ENCODE measurements at regions not wholly inside any gene's neighbourhood (a gene's known extent, or its start where the extent isn't known, plus 50 kb on each side); places are given as distances from the start of the nearest gene placed in this dataset.
"Not testable (repeated sequence)": the region's sequence is repeated elsewhere in the genome, so short reads cannot be mapped to it uniquely, and the experiment has no call there.

- no peaks in the 10 kb centered on the region for H3K4me1 ChIP-seq (ENCODE audit: control insufficient read depth in 1 of 2, insufficient read depth in 2 of 2, low read length in 2 of 2)
- no peak overlapping the region for H2BK120ac ChIP-seq (ENCODE audit: insufficient read depth, low read length, poor library complexity)
- no peaks in the 10 kb centered on the region for H3K9me3 ChIP-seq (ENCODE audit: insufficient read depth, low read depth, low read length)
- H3K27ac ChIP-seq (ENCODE audit: low read depth, low read length) = no peak overlapping the region
- no peak overlapping the region for H2BK12ac ChIP-seq (ENCODE audit: low read length)
- H3K4ac ChIP-seq (ENCODE audit: low read depth, low read length) = no peak overlapping the region
- no peak overlapping the region for H3K23ac ChIP-seq (ENCODE audit: low read length)
- no peak overlapping the region for H2AFZ ChIP-seq (ENCODE audit: insufficient read depth, low read length, poor library complexity)
- H3K27me3 ChIP-seq (ENCODE audit: insufficient read depth, low read length) = no peaks in the 10 kb centered on the region
- no peak overlapping the region for H3K4me2 ChIP-seq (ENCODE audit: low read length)
- no peak overlapping the region for H2AK5ac ChIP-seq (ENCODE audit: low read length)
- H2BK5ac ChIP-seq (ENCODE audit: low read depth, low read length, poor library complexity) = no peak overlapping the region
- H4K12ac ChIP-seq (ENCODE audit: low read depth, low read length) = no peak overlapping the region
- no peak overlapping the region for H3K9ac ChIP-seq (ENCODE audit: low read length)
- H3K14ac ChIP-seq (ENCODE audit: low read length) = no peak overlapping the region
- DNase-seq = no peak
- H3K36me3 ChIP-seq (ENCODE audit: control insufficient read depth in 1 of 2, insufficient read depth in 2 of 2, low read length in 2 of 2) = no peaks in the 10 kb centered on the region
- no peak overlapping the region for H4K91ac ChIP-seq (ENCODE audit: low read depth, low read length)
- no peaks in the 10 kb centered on the region for H3K79me1 ChIP-seq (ENCODE audit: low read length)
- no CpG with 5 or more reads among the region's 3 CpGs for WGBS (ENCODE audit: extremely low coverage, insufficient coverage, insufficient read length)
- H3K79me2 ChIP-seq (ENCODE audit: control insufficient read depth, insufficient read depth, low read length, poor library complexity) = no peaks in the 10 kb centered on the region
- H3K18ac ChIP-seq (ENCODE audit: low read length) = no peak overlapping the region
- no peak overlapping the region for H4K8ac ChIP-seq (ENCODE audit: low read depth, low read length)
- H3K4me3 ChIP-seq (ENCODE audit: low read depth, low read length) = no peak overlapping the region
These were observed 144.2 kb downstream of the PABPC4L start for GRCh38 chr4:134057356-134057755.

GRCh38 chr4:134046221-134046620, 155.4 kb downstream of the PABPC4L start:
- not testable (repeated sequence) for H3K36me3 ChIP-seq (ENCODE audit: control insufficient read depth in 1 of 2, insufficient read depth in 2 of 2, low read length in 2 of 2); H3K4me1 ChIP-seq (ENCODE audit: control insufficient read depth in 1 of 2, insufficient read depth in 2 of 2, low read length in 2 of 2); H3K27me3 ChIP-seq (ENCODE audit: insufficient read depth, low read length); H3K79me2 ChIP-seq (ENCODE audit: control insufficient read depth, insufficient read depth, low read length, poor library complexity); H4K8ac ChIP-seq (ENCODE audit: low read depth, low read length); H2BK5ac ChIP-seq (ENCODE audit: low read depth, low read length, poor library complexity); H3K4ac ChIP-seq (ENCODE audit: low read depth, low read length); H2BK12ac ChIP-seq (ENCODE audit: low read length); H4K12ac ChIP-seq (ENCODE audit: low read depth, low read length); H4K91ac ChIP-seq (ENCODE audit: low read depth, low read length); H3K18ac ChIP-seq (ENCODE audit: low read length); H3K4me3 ChIP-seq (ENCODE audit: low read depth, low read length); H2BK120ac ChIP-seq (ENCODE audit: insufficient read depth, low read length, poor library complexity); H2AFZ ChIP-seq (ENCODE audit: insufficient read depth, low read length, poor library complexity); H3K14ac ChIP-seq (ENCODE audit: low read length); H3K9me3 ChIP-seq (ENCODE audit: insufficient read depth, low read depth, low read length); H3K23ac ChIP-seq (ENCODE audit: low read length); H3K79me1 ChIP-seq (ENCODE audit: low read length); H3K27ac ChIP-seq (ENCODE audit: low read depth, low read length); H3K4me2 ChIP-seq (ENCODE audit: low read length); H2AK5ac ChIP-seq (ENCODE audit: low read length); H3K9ac ChIP-seq (ENCODE audit: low read length)
- DNase-seq = peak; percentile 82 to 83
- WGBS (ENCODE audit: extremely low coverage, insufficient coverage, insufficient read length) = no CpG with 5 or more reads among the region's 6 CpGs

- Histone ChIP-seq H3K14ac (ENCODE audit: low read length) (no peak overlapping the region), H3K27ac (ENCODE audit: low read depth, low read length) (no peak overlapping the region), H3K27me3 (ENCODE audit: insufficient read depth, low read length) (no peaks in the 10 kb centered on the region), H3K4me2 (ENCODE audit: low read length) (no peak overlapping the region), H3K4me3 (ENCODE audit: low read depth, low read length) (no peak overlapping the region), H2BK120ac (ENCODE audit: insufficient read depth, low read length, poor library complexity) (no peak overlapping the region), H4K12ac (ENCODE audit: low read depth, low read length) (no peak overlapping the region), H3K79me1 (ENCODE audit: low read length) (no peaks in the 10 kb centered on the region), H2AFZ (ENCODE audit: insufficient read depth, low read length, poor library complexity) (no peak overlapping the region), H3K4ac (ENCODE audit: low read depth, low read length) (no peak overlapping the region), H2BK5ac (ENCODE audit: low read depth, low read length, poor library complexity) (no peak overlapping the region), H2AK5ac (ENCODE audit: low read length) (no peak overlapping the region), H3K4me1 (ENCODE audit: control insufficient read depth in 1 of 2, insufficient read depth in 2 of 2, low read length in 2 of 2) (no peaks in the 10 kb centered on the region), H3K9me3 (ENCODE audit: insufficient read depth, low read depth, low read length) (no peaks in the 10 kb centered on the region), H3K18ac (ENCODE audit: low read length) (no peak overlapping the region), H3K36me3 (ENCODE audit: control insufficient read depth in 1 of 2, insufficient read depth in 2 of 2, low read length in 2 of 2) (no peaks in the 10 kb centered on the region), H2BK12ac (ENCODE audit: low read length) (no peak overlapping the region), H4K8ac (ENCODE audit: low read depth, low read length) (no peak overlapping the region), H4K91ac (ENCODE audit: low read depth, low read length) (no peak overlapping the region), H3K79me2 (ENCODE audit: control insufficient read depth, insufficient read depth, low read length, poor library complexity) (no peaks in the 10 kb centered on the region), H3K23ac (ENCODE audit: low read length) (no peak overlapping the region), H3K9ac (ENCODE audit: low read length) (no peak overlapping the region)
- peak; percentile 59 to 85 for DNase-seq
- WGBS (ENCODE audit: extremely low coverage, insufficient coverage, insufficient read length) = no CpG with 5 or more reads among the region's 3 CpGs
These were observed 156.2 kb downstream of the PABPC4L start for GRCh38 chr4:134045411-134045810.

DNA sequence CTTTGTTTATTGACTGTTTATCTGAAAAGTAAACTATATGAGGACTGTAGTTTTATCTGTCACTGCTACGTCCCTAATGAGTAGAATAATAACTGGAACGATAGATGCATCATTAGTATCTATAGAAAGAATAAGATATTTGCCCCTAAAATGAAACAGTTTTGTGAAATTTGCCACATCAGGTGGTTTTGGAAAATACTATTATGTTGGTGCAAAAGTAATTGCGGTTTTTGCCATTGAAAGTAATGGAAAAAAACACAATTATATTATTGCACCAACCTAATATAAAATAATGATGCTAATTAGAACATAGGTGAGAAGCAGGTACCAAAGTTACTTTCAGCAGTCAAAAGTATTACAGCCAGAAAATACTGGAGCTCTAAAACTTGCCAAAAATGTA, 158.3 kb downstream of the PABPC4L start:
- WGBS (ENCODE audit: extremely low coverage, insufficient coverage, insufficient read length) = no CpG with 5 or more reads among the region's 3 CpGs
- H4K8ac ChIP-seq (ENCODE audit: low read depth, low read length) = no peak overlapping the region
- no peaks in the 10 kb centered on the region for H3K36me3 ChIP-seq (ENCODE audit: control insufficient read depth in 1 of 2, insufficient read depth in 2 of 2, low read length in 2 of 2)
- H2AK5ac ChIP-seq (ENCODE audit: low read length) = no peak overlapping the region
- H4K91ac ChIP-seq (ENCODE audit: low read depth, low read length) = no peak overlapping the region
- no peak overlapping the region for H3K4me3 ChIP-seq (ENCODE audit: low read depth, low read length)
- no peak overlapping the region for H3K23ac ChIP-seq (ENCODE audit: low read length)
- no peak for DNase-seq
- no peak overlapping the region for H2BK120ac ChIP-seq (ENCODE audit: insufficient read depth, low read length, poor library complexity)
- H3K79me1 ChIP-seq (ENCODE audit: low read length) = no peaks in the 10 kb centered on the region
- H3K4ac ChIP-seq (ENCODE audit: low read depth, low read length) = no peak overlapping the region
- H3K14ac ChIP-seq (ENCODE audit: low read length) = no peak overlapping the region
- no peak overlapping the region for H2BK5ac ChIP-seq (ENCODE audit: low read depth, low read length, poor library complexity)
- no peak overlapping the region for H2BK12ac ChIP-seq (ENCODE audit: low read length)
- H3K27me3 ChIP-seq (ENCODE audit: insufficient read depth, low read length) = no peaks in the 10 kb centered on the region
- H3K79me2 ChIP-seq (ENCODE audit: control insufficient read depth, insufficient read depth, low read length, poor library complexity) = no peaks in the 10 kb centered on the region
- H3K9ac ChIP-seq (ENCODE audit: low read length) = no peak overlapping the region
- no peak overlapping the region for H3K4me2 ChIP-seq (ENCODE audit: low read length)
- no peaks in the 10 kb centered on the region for H3K9me3 ChIP-seq (ENCODE audit: insufficient read depth, low read depth, low read length)
- H3K4me1 ChIP-seq (ENCODE audit: control insufficient read depth in 1 of 2, insufficient read depth in 2 of 2, low read length in 2 of 2) = no peaks in the 10 kb centered on the region
- no peak overlapping the region for H2AFZ ChIP-seq (ENCODE audit: insufficient read depth, low read length, poor library complexity)
- H3K27ac ChIP-seq (ENCODE audit: low read depth, low read length) = no peak overlapping the region
- H3K18ac ChIP-seq (ENCODE audit: low read length) = no peak overlapping the region
- no peak overlapping the region for H4K12ac ChIP-seq (ENCODE audit: low read depth, low read length)

DNA sequence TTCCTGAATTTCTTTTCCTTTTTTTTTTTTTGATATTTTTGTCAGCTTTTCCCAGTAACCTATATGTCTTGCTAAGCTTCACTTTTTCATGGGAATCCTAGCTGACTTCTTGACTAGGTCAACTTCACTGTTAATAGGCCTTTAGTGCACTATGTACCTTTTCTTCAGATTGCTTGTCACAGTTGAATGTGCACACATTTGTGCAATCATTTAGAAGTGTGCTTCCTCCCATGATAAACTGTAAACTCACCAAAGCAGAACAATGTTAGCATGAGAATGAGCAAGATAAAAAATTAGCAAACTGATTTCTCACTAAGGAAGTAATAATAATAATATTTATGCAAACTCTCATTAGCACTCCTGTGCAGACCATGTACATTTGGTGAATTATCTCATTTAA, 173.2 kb downstream of the PABPC4L start:
- Histone ChIP-seq H2AK5ac (ENCODE audit: low read length) (no peak overlapping the region), H2BK12ac (ENCODE audit: low read length) (no peak overlapping the region), H3K27me3 (ENCODE audit: insufficient read depth, low read length) (no peaks in the 10 kb centered on the region), H3K23ac (ENCODE audit: low read length) (no peak overlapping the region), H4K91ac (ENCODE audit: low read depth, low read length) (no peak overlapping the region), H2BK5ac (ENCODE audit: low read depth, low read length, poor library complexity) (no peak overlapping the region), H4K12ac (ENCODE audit: low read depth, low read length) (no peak overlapping the region), H3K18ac (ENCODE audit: low read length) (no peak overlapping the region), H3K9ac (ENCODE audit: low read length) (no peak overlapping the region), H3K36me3 (ENCODE audit: control insufficient read depth in 1 of 2, insufficient read depth in 2 of 2, low read length in 2 of 2) (no peaks in the 10 kb centered on the region), H3K9me3 (ENCODE audit: insufficient read depth, low read depth, low read length) (no peaks in the 10 kb centered on the region), H2AFZ (ENCODE audit: insufficient read depth, low read length, poor library complexity) (no peak overlapping the region), H3K79me2 (ENCODE audit: control insufficient read depth, insufficient read depth, low read length, poor library complexity) (no peaks in the 10 kb centered on the region), H3K4me2 (ENCODE audit: low read length) (no peak overlapping the region), H3K27ac (ENCODE audit: low read depth, low read length) (no peak overlapping the region), H3K4me3 (ENCODE audit: low read depth, low read length) (no peak overlapping the region), H3K79me1 (ENCODE audit: low read length) (no peaks in the 10 kb centered on the region), H3K4me1 (ENCODE audit: control insufficient read depth in 1 of 2, insufficient read depth in 2 of 2, low read length in 2 of 2) (no peaks in the 10 kb centered on the region), H4K8ac (ENCODE audit: low read depth, low read length) (no peak overlapping the region), H3K14ac (ENCODE audit: low read length) (no peak overlapping the region), H3K4ac (ENCODE audit: low read depth, low read length) (no peak overlapping the region), H2BK120ac (ENCODE audit: insufficient read depth, low read length, poor library complexity) (no peak overlapping the region)
- no peak for DNase-seq
